Fibroblast of villous mesenchyme (primary cell): ENCODE measurements at regions not wholly inside any gene's neighbourhood (a gene's known extent, or its start where the extent isn't known, plus 50 kb on each side); places are given as distances from the start of the nearest gene placed in this dataset.
A peak's percentile ranks its signal among the peaks of the same experiment; 100 is the strongest.

ENCODE experiments used
- DNase-seq: peaks from one replicate; pipeline ENCODE4 v3.0.0-alpha.2; 2010; ENCODE audit warnings: low read depth
- H3K4me3 ChIP-seq: 2 replicates; pipeline ENCODE4 v1.5.1; 2011; ENCODE audit warnings: low read depth, mild to moderate bottlenecking, low read length
- TF ChIP-seq, protein P1 (sequence below): IDR thresholded peaks from 2 replicates; pipeline ENCODE4 v1.5.1; 2012; ENCODE audit warnings: low read depth, mild to moderate bottlenecking, low read length; ENCODE audit not compliant: insufficient read depth

DNA sequence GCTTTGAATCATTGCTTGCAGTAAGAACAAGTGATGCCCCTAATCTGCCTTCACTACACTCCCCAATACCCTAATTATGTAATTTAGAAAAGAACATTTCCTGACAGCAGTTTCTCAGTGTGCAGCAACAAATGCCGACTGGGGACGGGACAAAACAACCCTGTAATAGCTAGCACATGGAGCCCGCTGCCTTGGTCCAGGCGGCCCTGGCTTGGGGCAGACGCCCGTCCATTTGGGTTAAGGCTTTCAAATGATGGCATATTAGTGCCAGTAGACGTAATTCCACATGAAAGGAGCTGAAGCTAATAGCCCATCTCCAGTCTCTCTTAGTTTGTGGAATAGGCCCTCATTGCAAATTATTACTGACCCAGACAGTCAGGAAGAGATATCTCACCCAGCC, 150.6 kb upstream of the PITX1 start:
- no peak overlapping the region for H3K4me3 ChIP-seq
- TF ChIP-seq, protein P1, sequence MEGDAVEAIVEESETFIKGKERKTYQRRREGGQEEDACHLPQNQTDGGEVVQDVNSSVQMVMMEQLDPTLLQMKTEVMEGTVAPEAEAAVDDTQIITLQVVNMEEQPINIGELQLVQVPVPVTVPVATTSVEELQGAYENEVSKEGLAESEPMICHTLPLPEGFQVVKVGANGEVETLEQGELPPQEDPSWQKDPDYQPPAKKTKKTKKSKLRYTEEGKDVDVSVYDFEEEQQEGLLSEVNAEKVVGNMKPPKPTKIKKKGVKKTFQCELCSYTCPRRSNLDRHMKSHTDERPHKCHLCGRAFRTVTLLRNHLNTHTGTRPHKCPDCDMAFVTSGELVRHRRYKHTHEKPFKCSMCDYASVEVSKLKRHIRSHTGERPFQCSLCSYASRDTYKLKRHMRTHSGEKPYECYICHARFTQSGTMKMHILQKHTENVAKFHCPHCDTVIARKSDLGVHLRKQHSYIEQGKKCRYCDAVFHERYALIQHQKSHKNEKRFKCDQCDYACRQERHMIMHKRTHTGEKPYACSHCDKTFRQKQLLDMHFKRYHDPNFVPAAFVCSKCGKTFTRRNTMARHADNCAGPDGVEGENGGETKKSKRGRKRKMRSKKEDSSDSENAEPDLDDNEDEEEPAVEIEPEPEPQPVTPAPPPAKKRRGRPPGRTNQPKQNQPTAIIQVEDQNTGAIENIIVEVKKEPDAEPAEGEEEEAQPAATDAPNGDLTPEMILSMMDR, result no peak
- no peak for DNase-seq

DNA sequence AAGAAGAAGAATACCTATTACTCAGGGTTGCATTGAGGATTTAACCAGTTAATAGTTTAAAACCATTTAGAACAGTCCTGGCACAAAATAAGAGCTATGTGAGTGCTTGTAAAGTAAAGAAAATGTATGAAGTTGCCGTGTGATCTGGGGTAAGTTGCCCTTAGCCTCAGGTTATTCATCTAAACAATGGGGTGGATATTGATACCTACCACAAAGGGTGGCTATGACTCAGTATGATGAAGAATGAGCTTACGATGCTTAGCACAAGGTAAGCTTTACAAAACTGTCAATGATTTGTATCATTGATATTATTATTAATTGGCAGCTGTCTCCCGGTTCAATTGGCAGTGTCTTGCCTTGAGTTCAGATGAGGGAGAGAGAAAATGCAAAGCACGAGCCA, 149.4 kb upstream of the PITX1 start:
- no peak overlapping the region for H3K4me3 ChIP-seq
- DNase-seq, result no peak
- TF ChIP-seq, protein P1, result no peak

DNA sequence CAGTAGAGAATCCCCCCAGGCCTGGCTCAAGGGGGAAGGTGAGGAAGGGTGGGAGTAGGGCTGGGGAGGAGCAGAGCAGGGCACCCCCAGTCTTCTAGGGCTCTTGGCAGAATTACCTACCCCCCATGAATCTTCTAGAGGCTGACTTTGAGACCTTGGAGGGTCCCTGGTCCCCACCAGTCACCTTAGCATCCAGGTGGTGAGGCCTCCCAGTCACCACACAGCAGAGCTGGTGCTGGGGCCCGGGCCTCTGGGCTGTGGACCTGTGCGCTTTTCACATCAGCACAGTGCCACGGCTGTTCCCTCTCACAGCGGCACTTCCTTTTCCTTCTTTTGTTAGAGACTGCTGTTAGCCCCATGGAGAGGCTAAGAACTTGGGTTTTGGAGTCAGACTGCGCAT, 148.6 kb upstream of the PITX1 start:
- TF ChIP-seq, protein P1, result no peak
- DNase-seq, result no peak
- no peak overlapping the region for H3K4me3 ChIP-seq

DNA sequence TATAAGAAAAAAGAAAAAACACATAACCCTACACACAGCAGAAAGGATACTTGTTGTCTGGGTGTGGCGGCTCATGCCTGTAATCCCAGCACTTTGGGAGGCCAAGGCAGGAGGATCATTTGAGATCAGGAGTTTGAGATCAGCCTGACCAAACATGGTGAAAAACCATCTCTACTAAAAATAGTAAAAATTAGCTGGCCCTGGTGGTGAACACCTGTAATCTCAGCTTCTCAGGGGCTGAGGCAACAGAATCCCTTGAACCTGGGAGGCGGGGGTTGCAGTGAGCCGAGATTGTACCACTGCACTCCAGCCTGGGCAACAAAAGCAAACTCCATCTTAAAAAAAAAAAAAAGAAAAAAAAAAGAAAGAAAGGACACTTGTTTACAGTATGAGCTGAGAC, 147.6 kb upstream of the PITX1 start:
- TF ChIP-seq, protein P1, result no peak
- DNase-seq, result no peak
- no peak overlapping the region for H3K4me3 ChIP-seq

DNA sequence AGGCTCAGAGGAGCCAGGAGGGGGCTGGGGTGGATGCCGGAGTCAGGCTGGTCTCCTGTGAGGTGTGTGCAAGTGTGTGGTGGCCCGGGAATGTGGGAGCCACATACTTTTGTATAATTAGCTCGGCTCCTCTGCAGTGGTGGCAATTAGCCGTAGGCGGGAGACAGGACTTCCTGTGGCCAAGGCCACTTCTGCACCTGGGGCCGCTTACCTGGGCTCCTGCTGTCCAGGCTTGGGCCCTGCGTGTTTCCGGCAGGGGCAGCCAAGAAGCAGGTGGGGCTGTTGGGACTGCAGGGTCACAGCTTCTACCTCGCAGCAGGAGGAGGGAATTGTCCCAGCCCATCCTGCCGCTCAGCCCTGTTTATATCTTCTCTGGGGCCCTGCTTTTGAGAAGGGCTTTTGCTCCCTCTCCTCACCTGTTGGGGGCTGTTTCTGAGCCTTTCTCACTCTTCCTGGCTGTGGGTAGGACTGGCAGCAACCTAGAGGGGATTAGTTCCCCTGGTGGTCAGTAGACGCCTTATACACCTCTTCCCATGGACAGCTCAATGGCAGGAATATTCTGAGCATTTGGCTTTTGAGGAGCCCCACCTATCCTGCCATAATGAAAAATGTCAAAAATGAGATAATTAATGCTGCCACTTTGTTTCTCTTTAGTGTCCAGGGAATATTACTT, 145.4 kb upstream of the PITX1 start:
- DNase-seq, result no peak
- TF ChIP-seq, protein P1, result peak; percentile 4
- no peak overlapping the region for H3K4me3 ChIP-seq

DNA sequence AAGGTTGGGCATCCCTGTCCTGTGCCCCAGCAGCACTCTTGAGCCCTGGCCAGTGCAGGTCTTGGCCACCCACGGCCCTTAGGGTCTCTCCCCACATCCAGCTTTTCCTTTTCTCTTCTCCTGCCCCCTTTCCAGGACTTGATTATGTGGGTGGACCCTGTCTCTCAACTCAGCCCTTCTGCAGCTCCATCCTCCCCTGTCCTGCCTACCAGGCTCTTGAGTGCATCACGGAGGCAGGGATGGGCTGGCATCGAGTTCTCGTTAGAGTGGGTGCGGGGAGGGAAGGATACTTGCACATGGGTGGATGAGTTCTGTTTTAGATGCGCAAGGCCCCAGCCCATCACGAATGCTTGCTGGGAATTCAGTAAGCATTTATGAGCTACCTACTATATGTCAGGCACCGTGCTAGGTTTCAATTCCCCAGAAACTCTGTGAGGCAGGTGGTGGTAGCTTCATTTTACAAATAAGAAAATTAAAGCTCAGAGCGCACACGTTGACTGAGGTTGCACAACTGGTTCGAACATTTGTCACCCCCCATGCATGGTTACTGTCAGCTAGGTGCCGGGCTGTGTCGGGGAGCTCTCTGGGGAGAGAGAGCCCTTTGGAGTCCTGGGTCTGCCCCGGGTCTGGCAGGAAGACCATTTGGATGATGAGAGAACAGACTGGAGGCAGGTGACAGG, 144.6 kb upstream of the PITX1 start:
- TF ChIP-seq, protein P1, result no peak
- DNase-seq, result no peak
- H3K4me3 ChIP-seq, result no peak overlapping the region

DNA sequence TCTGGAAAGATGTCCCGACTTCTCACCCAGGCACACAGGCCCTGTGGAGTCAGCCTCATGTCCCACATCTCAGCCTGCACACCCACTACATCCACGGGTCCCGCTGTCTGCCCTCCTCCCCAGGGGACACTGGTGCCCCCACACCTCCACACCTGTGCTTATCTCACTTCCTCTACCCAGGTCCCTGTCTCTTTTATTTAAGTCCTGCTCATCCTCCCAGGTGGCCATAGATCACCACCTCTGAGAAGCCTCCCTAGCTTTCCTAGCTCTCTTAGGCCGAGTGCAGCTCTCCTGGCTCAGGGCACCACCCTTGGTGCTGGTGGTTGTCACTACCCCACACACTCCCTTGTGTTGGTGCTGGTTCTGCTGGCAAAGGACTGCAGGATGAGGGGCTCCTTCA, 143.6 kb upstream of the PITX1 start:
- H3K4me3 ChIP-seq, result no peak overlapping the region
- TF ChIP-seq, protein P1, result no peak
- no peak for DNase-seq
